ENCODE measurements at regions not wholly inside any gene's neighbourhood (a gene's known extent, or its start where the extent isn't known, plus 50 kb on each side); places are given as distances from the start of the nearest gene placed in this dataset.

DNA sequence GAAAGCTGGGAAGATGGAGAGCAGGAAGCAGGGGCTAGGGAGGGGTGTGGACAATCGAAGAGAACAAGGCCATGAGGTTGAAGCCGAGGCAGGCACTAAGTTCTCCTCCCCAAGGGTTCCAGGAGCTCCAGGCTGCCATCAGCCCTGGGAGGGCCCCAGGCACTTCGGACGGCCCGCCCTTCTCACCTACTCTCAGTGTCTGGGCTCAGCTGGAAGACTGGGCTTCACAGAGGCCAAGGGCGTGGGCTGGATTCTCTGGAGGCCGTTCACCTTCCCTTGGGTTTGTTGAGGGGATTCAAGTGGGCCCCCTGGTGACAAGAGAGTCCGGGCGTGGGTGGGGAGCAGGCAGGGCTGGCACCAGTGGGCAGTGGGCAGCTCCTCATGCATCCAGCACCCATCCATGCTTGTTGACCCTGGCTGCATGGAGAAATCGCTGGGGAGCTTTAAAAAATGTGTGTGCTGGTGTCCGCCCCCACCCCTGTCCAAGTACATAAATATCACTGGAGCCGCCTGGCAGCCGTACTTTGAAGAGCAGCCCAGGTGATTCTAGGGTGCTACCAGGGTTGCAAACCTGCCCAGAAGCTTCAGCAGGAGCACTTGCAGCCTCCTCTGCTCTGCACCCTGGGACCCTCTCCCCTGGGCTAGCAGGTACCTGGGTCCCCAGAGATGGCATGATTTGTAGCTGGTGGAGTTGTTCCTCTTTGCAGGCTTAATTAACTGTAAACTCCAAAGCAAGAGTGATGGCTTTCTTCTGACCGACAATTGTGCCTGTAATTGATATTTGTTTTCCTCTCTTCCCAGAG is 74.3 kb downstream of the RTL6 start:
- DNase-seq: no peak

GRCh38 chr22:44422746-44423380 is 75.2 kb downstream of the RTL6 start:
- no peak for DNase-seq

GRCh38 chr22:44419429-44419828 is 78.6 kb downstream of the RTL6 start:
- DNase-seq: no peak

GRCh38 chr22:44413211-44413610 is 84.8 kb downstream of the RTL6 start:
- no peak for DNase-seq

- no peak for DNase-seq
These were observed 85.8 kb downstream of the RTL6 start for GRCh38 chr22:44412136-44412731.

- no peak for DNase-seq
These were observed 86.6 kb downstream of the RTL6 start for GRCh38 chr22:44411226-44412135.

DNA sequence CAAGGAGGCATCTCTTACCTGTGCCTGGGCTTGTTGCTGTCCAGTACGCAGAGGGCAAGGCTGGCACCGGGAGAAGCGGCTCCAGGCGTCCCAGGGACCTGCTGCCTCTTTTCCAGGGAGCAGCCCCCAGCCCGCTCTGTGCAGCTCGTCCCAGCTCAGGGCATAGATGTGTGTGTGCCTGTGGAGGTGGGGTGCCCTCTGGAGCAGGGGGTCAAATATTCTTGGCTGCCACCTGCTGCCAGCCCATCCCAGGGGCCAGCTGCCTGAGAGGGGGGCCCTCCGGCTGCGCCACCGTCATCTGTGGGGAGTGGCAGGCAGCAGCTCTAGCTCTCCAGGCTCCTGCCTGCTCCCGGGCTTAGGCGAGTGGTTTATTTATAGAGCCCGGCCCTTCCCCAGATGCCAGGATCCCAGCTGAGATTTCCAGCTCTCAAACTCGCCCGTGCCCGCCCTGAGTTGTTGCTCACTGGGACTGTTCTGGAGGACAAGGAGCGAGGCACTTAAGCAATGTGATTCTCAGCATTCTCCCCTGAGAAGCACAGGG is 87.5 kb downstream of the RTL6 start:
- no peak for DNase-seq

DNA sequence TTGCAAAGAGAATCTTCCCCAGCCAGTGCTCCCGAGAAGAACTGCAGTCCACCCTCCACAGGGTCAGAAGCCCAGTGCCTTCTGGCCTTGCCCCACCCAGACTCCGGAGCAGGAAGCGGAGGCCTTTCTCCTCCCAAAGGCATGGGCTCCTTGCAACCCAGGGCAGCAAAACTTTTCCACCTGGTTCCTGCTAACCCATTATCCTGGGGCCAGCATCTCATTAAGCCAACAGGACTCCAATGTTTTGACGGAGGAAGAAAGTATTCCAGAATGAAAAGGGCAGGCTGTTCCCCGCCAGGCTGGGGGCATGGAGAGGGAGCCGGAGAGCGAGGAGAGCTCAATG is 88.1 kb downstream of the RTL6 start:
- DNase-seq: no peak

- no peak for DNase-seq
These were observed 88.6 kb downstream of the RTL6 start for GRCh38 chr22:44409211-44409973.

DNA sequence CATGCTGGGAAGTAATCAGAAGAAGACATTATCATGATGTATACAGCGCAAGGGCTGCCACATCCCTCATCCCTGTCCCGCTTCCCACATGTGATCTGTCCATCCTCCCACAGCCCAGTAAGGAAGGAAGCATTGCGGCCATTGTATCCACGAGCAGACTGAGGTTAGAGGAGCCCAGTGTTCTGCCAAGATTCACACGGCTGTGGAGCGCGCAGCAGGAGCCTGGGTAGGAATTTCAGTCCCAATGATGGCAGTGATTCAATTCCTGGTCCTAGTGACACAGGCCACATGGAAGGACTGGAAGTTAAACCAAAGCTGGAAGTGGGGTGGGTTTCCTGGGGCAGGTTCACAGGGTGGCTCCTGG is 89.2 kb downstream of the RTL6 start:
- no peak for DNase-seq

DNA sequence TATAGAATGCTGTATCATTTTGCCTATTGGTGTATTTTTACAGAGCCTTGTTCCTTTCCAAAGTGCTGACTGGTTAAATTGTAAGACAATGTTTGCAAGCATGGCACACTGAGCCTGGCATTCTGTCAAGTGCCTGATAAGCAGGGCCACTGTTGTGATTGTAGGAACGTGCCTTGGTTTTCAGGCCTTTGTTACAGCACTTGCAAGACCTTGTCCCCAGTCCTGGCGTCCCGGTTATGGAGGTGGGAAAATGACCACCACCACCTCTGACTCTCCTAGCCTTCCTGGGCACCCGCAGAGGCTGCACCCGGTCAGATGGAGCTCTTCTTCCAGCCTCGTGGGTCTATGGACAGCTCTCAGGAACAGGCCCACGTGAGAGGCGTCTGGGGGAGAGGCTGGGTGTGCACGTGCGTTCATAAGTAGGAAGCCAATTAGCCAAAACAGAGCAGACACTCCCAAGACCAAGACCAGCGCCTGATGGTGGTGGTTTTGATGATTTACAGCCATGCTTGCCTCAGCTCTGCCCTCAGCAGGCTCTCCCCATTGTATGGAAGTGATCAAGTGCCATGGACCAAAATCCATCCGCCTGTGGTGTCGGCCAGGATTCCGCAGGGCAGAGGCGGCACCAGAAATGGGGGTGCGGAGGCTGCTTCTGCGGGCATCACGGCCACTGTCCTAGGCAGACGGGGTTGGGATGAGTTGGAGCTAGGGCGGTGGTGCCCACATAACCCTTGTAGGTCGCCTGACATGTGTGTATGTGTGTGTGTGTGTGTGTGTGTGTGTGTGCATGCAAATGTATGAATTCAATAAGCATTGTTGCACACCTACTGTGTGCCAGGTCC is 89.8 kb downstream of the RTL6 start:
- DNase-seq: no peak

GRCh38 chr22:44407171-44407986 is 90.7 kb downstream of the RTL6 start:
- DNase-seq: no peak

GRCh38 chr22:44406341-44407170 is 91.5 kb downstream of the RTL6 start:
- DNase-seq: no peak

DNA sequence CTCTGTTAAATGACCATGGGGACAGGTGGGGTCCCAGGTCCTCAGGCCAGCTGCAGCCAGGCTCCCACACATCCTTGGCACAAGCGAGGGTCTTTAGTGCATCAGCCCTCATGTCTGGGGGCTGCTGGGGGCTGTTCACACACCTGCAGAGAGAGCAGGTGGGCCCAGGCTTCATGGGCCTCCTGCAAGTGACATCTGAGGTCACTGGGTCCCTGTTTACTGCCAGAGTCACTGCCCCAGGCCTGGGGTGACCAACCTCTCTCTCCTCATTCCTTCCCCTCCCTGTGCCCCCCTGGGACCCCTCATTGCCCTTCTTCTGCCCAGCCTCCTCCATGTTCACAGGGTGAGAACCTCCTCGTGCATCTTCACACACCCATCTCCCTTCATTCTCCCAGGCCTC is 92.4 kb downstream of the RTL6 start:
- DNase-seq: no peak

DNA sequence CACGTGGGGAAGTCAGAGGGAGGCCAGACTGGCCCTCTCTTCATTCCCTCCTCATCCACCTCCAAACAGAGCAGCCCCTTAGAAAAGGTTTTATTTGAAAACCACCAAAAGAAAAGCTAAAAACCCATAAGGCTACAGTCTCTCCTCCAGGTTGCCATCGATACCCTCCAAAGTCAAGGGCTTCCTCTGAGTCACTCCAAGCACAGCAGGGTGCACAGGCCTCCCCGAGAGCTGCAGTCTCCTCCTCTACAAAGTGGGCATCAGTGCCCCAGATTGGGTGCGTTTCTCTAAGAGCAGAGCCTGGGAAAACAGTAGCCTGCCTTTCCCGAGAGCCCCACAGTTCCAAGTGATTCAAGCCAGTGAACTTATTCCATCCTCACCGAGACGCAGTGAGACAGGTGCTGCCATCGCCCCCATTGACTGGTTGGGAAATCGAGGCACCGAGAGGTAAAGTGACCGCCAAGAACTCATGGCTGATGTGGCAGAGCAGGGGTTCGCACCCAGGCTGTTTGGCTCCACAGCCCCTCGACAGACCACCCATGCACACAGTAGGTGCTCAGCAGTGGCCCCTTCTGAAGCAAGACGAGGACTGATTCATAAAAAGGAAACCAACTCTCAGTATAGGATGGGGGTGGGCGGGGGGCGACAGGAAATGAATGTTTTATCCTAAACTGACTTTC is 91.7 kb upstream of the SHISAL1 start:
- DNase-seq: no peak

DNA sequence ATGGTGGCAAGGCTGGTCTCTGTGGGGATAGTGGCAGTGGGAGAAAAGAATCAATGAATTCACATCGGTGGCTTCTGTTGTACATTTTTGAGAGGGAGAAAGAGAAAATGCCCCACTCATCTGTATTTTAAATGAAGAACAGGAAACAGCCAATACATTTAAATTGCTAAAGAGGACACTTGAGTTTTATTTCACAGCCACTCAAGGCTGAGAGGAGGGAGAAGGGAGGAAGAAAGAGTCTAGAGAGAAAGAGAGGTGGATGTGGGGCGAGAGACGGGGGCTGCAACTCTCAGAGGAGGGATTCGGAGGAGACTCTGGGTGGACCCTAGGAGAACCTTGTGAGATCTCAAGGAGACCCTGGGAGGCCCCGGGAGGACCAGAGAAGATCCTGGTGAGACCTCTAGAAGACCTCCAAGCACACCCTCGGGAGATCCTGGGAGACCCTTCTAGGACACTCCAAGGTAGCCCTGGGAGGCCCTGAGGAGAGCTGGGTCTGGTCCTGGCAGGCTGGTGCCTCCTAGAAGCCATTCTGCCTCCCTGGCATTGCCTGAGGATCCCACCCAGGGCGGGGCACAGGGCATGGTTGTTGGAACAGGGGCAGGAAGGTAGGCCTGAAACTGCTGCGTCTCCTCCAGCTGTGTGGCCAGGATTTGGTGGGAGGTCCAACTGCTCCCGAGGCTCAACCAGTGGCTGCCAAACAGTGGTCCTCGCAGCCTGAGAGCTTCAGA is 91.0 kb upstream of the SHISAL1 start:
- no peak for DNase-seq

DNA sequence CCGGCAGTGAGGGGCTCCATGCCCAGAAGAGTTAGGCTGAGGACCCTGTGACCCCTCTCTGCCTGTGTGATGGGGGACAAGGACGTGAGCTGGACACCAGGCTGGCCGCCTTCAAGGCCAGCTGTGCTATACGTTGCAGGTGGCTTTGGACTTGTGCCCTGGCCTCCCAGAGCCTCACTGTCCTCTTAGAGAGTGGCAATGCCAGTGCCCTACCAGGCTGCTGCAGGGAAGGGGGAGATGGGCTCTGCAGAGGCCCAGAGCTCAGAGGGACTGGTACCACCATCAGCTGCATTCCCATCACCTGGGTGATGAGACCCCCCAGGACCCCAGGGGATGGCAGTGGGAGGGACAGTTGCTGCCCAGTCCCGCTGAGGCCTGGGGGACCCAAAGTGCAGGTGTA is 90.4 kb upstream of the SHISAL1 start:
- no peak for DNase-seq

Data from NCI-H146 (cell line).